NCI-H1092 treated with DMSO at 0.1 percent for 48 hours (cell line): ENCODE measurements at regions not wholly inside any gene's neighbourhood (a gene's known extent, or its start where the extent isn't known, plus 50 kb on each side); places are given as distances from the start of the nearest gene placed in this dataset.

ENCODE experiments used
- DNase-seq: peaks from one replicate; lab custom pipeline; 2025; lab: John Stamatoyannopoulos, UW

- no peak for DNase-seq
These were observed 546.9 kb downstream of the MIAT start for GRCh38 chr22:27204280-27204679.

DNA sequence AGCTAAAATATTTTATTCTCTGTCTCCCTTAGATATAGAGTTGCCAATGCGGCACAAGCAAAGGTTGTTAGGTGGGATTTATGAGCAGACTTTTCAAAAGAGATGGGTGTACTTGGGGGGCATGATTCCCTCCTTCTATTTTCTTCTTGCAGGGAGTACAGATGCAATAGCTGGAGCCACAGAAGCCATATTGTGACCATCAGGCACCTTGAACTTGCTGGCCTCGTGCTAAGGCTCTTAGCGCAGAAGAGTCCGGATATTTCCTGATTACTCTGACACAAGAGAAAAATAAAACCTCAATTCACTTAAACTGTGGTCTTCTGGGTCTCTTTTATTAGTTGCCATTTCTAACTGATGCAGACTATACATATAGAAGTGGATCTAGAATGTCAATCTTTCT lies 547.4 kb downstream of the MIAT start:
- DNase-seq = no peak

DNA sequence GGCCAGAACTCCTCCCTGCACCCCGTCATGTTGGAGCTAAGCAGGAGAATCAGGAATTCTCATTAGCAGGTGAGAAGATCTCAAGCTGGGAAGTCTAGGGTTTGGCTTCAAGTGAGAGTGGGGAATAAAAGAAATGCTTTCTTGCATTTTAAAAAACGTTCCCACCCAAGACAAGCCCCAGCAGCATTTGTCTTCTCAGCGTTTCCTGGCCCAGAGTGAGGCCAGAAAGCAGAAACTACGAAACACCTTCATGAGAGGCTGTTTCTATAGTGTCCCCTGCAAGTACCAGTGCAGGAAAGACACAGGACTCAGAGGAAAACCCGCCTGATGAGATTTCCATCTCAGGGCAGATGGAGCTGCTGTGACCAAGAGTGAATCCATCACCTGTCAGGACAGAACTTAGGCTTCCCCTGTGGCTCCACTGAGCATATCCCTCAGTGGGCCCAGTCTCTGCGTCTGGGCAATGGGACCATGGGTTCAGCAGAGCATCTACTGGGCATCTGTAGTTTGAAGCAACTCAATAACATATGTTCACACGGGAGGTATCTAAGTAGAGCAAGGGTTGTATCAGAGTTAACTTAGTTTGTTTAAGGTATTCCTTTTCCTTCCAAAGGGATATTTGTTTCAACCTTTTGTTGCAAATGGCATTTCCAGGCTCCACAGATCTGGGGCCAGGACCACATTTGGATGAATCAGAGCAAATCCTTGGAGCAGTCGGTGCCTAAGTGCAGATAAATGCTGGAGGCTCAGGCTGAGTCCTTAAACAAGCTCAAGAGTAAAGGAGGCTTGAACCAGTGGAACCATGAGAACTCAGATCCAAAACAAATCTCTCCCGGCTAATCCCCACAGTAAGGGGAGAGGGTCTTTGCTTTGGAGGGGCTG lies 548.3 kb downstream of the MIAT start:
- no peak for DNase-seq

DNA sequence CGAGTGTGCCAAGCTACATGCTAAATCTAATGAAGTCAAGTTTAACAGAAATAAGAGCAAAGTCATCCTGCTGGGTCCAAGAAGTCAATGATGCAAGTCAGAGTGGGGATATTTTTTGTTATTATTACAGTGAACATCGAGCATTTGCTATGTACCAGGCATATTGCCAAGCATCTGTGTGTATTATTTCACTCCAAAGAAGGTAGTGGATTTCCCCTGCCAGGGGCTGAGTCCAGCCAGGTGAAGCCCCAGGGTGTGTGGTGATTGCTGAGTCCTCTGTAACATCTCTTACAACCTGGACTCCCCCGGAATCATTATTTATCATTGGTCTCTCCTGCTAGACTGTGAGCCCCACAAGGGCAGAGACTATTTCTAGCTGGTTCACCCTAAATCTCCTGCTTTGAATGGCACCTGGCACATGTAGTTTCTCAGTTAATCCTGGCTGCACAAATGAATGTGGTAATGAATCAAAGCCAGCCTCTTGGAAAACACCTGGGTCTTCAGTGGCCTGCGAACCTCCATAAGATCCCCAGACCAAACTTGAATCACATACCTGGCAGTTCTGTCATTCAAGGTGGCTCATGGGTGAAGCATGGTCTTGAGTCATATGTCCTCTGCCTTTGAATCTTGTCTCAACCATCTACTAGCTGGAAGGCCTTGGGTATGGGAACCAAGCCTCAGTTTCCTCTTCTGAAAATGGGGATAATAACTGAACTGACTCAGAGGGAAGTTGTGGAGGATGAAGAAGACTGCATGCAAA lies 549.2 kb downstream of the MIAT start:
- no peak for DNase-seq

DNA sequence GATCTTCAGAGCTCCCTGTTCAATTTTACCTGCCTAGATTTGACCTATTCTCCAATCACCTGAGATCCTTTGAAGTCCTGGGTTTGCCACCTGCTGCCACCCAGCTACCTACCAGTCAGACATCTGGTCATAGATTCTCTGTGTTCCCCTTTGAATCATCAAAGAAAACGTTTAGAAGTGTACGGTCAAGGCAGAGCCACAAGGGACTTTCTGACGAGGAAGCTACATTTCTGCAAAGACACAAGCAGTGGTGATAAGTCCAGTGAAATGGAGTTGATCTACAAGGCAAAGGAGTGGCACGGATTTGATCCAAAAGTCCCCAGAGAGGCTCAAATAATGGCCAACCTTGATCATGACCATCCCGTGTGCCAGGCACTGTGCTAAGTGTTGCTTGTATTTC lies 549.9 kb downstream of the MIAT start:
- no peak for DNase-seq

DNA sequence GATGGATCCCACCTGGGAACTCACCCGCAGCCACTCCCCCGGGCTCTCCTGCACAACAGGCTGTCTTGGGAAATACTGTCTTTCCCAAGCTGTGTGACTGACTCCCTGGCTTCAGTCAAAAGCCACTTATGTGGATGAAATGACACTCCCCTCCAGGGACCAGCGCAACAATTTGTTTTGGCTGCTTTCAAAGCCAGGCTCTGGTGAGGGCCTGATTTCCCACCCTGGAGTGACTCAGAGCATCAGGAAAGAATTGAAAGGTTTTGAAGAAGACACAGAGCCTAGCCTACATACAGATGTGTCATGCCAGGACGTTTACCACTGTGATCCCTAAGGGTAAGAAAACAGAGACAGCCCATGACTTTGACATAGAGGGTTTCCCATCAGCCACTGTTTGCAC lies 550.5 kb downstream of the MIAT start:
- DNase-seq = peak; percentile 21

- DNase-seq = no peak
These were observed 552.8 kb downstream of the MIAT start for GRCh38 chr22:27210111-27210730.

GRCh38 chr22:27212102-27212501 lies 554.7 kb downstream of the MIAT start:
- no peak for DNase-seq

GRCh38 chr22:27212617-27213177 lies 555.3 kb downstream of the MIAT start:
- peak; percentile 6 for DNase-seq

- DNase-seq = no peak
These were observed 555.9 kb downstream of the MIAT start for GRCh38 chr22:27213294-27213693.

DNA sequence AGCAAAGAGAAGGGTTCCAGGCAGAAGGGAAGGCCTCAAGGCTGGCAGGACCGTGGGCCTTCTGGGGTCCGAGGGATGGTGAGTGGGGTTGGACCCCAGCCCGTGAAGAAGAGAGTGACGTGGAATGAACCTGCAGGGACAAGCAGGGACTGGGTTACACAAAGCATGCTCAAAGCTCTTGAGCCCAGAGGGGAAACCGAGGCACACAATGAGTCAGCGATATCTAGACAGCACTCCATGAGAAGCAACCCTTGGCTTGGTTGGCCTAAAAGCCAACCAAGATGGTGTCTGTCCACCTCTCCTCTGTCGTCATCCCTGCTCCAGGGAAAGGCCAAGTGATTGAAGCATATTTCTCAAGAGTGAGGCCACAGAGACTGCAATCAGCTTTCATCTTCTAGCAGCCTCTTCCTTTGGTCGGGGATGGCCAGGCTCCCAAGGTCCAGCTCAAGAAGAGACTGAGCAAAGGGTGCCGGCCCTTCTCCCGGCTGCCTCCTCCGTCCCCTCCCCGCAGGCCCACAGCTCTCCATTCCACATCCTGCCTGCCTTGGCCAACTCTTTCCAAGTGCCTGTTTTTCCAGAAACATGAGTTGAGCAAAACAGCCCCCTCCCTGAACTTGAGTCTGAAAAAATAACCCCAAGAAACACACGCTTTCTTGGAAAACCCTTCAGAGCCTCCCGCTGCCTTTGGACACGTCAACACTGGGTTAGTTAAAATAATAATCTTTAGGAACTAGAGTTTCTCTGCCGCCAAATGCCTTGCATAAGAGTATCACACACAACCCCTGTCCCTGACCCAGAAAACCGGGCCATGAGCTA lies 556.6 kb downstream of the MIAT start:
- DNase-seq = no peak

GRCh38 chr22:27214691-27215090 lies 557.3 kb downstream of the MIAT start:
- DNase-seq = no peak

- DNase-seq = no peak
These were observed 558.5 kb downstream of the MIAT start for GRCh38 chr22:27215871-27216270.

DNA sequence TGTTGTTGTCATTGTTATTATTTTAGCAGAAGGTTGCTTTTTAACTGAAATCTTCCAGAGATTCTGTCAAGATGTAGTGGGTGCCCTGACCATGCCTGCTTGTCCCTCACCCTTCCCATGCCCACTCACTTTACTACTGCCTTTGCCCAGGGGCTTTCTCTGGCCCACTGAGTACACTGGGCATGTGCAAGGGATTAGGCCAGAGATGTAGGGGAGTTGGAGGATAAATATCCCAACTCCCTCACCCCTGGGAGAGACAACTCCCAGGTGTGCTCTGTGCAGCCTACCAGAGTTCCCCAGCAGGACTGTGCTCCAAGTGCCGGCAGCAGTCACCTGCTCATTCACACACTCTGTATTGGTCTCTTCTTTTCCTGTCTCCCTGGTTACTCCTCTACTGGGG lies 559.1 kb downstream of the MIAT start:
- DNase-seq = no peak

- DNase-seq = no peak
These were observed 559.8 kb downstream of the MIAT start for GRCh38 chr22:27217154-27217553.

DNA sequence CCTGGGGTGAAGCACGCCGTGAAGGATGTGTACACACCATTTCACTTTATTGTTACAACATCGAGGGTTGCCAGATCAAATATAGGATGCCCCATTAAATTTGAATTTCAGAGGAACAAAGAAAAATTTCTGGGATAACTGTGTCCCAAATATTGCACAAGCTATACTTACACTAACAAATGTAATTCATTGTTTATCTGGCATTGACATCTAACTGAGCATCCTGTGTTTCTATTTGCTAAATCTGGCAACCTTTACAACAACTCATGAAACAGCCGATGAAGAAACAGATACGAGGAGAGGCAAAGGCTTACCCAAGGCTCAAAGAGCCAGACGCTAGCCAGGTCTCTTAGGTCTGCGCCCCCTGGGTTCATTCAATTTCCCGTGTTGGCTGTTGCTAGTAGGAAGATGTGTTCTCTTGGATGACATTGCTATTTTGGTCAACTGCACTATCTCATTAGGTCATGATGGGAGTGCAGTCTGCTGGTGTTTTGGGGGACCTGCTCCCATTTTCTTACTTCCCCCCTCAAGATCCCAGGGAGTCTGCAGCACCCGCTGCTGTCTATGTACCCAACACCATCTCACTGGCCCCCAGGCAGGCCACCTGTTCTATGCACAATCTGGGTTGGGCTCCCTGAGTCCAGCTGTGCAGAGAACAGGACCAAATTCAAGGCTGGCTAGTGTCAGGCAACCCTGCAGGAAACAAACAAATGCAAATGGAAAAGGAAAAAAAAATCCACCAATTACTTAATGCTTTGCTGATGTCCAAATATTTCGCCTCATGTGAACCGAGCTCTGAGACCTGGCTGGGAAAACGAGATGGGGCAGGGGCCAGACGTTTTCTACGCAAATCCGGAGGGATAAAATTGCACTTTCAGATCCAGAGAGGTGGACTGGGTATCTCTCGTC lies 560.9 kb downstream of the MIAT start:
- DNase-seq = peak; percentile 55

- no peak for DNase-seq
These were observed 561.6 kb downstream of the MIAT start for GRCh38 chr22:27219036-27219435.

DNA sequence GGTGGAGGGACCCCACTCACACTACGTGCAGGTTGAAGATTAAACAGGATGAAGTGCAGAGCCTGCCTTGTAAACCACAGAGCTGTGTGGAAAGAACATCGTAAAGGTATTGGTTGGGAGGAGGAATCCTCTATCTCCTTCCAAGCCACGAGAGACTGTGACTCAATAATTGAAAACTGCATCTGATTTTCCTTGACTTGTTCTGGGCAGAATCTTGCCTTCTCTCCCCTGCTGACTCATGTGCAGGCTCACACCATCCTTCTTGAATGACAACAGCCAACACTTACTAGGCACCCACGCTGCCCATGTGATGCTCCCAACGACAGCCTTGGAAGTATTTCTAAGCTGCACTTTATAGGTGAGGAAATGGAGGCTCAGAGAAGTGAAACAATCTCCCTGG lies 563.0 kb downstream of the MIAT start:
- DNase-seq = no peak

GRCh38 chr22:27222178-27222577 lies 564.8 kb downstream of the MIAT start:
- DNase-seq = no peak

- no peak for DNase-seq
These were observed 566.2 kb downstream of the MIAT start for GRCh38 chr22:27223317-27224177.
